Left ventricle myocardium inferior (tissue), 1 donor: ENCODE measurements at regions not wholly inside any gene's neighbourhood (a gene's known extent, or its start where the extent isn't known, plus 50 kb on each side); places are given as distances from the start of the nearest gene placed in this dataset.
A peak's percentile ranks its signal among the peaks of the same experiment; 100 is the strongest.

Experiments used
- DNase-seq: peaks from one replicate; pipeline ENCODE4 v3.0.0-alpha.2; 2020
- H3K27ac ChIP-seq: fragments of 200-600 bp; replicated peaks from 2 replicates; pipeline ENCODE4 v1.8.0; 2021
- H3K27me3 ChIP-seq: fragments of 200-600 bp; 2 replicates; pipeline ENCODE4 v1.8.0; 2021; ENCODE audit warnings: low read depth
- H3K36me3 ChIP-seq: fragments of 200-600 bp; 2 replicates; pipeline ENCODE4 v1.8.0; 2021
- H3K4me1 ChIP-seq: fragments of 200-600 bp; 2 replicates; pipeline ENCODE4 v1.8.0; 2021
- H3K4me3 ChIP-seq: fragments of 200-600 bp; 2 replicates; pipeline ENCODE4 v1.8.0; 2021; ENCODE audit warnings: mild to moderate bottlenecking, moderate library complexity
- H3K9me3 ChIP-seq: fragments of 200-600 bp; replicated peaks from 2 replicates; pipeline ENCODE4 v1.8.0; 2021
- intact Hi-C: fragments of 100-400 bp; cut with micrococcal nuclease; formaldehyde crosslinking; loops from one replicate; pipeline ENCODE4 v1.11.0; 2022
- TF ChIP-seq, protein P1 (sequence below): fragments of 200-600 bp; IDR thresholded peaks from 2 replicates; pipeline ENCODE4 v1.8.0; 2021; ENCODE audit warnings: antibody characterized with exemption, mild to moderate bottlenecking, borderline replicate concordance
- donor health status: DM: no; HTN: yes; CAD: no; lungs with severe emphysema.

GRCh38 chr2:56001947-56002346, 78.4 kb upstream of the EFEMP1 start:
- Histone ChIP-seq H3K36me3 (no peaks in the 10 kb centered on the region), H3K9me3 (no peaks in the 10 kb centered on the region), H3K27me3 (peaks cover 4% of the 10 kb centered on the region), H3K4me1 (no peaks in the 10 kb centered on the region), H3K27ac (no peak overlapping the region), H3K4me3 (no peak overlapping the region)
- intact Hi-C loops, result no loop called here
- TF ChIP-seq, protein P1, sequence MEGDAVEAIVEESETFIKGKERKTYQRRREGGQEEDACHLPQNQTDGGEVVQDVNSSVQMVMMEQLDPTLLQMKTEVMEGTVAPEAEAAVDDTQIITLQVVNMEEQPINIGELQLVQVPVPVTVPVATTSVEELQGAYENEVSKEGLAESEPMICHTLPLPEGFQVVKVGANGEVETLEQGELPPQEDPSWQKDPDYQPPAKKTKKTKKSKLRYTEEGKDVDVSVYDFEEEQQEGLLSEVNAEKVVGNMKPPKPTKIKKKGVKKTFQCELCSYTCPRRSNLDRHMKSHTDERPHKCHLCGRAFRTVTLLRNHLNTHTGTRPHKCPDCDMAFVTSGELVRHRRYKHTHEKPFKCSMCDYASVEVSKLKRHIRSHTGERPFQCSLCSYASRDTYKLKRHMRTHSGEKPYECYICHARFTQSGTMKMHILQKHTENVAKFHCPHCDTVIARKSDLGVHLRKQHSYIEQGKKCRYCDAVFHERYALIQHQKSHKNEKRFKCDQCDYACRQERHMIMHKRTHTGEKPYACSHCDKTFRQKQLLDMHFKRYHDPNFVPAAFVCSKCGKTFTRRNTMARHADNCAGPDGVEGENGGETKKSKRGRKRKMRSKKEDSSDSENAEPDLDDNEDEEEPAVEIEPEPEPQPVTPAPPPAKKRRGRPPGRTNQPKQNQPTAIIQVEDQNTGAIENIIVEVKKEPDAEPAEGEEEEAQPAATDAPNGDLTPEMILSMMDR, result no peak
- DNase-seq, result no peak

DNA sequence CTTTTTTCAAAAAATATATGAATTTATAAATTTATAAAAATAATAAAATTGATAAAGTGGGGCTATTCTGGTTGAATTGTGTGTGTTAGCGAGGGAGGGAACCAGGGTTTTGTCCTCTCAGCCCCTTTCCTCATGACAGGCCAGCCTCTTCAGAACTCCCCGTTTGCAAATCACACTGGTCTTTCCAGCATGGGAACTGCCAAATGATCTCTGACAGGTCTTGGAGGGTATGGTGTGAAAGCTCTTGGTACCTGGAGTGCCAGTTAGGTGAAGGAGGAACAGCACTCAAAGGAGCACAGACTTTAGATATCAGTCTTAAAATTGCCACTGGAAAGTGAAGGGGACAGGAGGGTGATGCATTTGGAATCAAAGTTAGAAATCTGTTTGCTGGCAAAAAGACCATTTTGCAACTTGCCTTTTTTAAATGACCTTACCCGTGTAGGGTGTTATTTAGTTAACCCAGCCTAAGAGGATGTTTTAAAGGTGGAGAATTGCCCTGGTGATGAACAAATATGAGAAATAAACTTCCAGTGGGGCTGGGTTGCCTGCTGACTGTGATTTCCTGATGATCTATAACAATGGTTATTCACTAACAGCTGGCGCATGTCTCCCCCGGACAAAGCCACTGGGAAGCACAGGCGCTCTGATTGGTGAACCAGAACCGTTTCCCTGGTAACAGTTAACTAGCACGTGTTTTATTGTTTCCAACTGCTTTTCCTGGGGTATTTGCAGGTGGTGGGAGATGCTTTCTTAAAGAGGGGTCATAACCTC, 85.3 kb upstream of the EFEMP1 start:
- TF ChIP-seq, protein P1, result no peak
- Histone ChIP-seq H3K27me3 (no peaks in the 10 kb centered on the region), H3K4me1 (peaks cover 12% of the 10 kb centered on the region), H3K27ac (no peak overlapping the region), H3K36me3 (no peaks in the 10 kb centered on the region), H3K4me3 (no peak overlapping the region), H3K9me3 (no peaks in the 10 kb centered on the region)
- peak; percentile 33 for DNase-seq
- intact Hi-C loops, result no loop called here

DNA sequence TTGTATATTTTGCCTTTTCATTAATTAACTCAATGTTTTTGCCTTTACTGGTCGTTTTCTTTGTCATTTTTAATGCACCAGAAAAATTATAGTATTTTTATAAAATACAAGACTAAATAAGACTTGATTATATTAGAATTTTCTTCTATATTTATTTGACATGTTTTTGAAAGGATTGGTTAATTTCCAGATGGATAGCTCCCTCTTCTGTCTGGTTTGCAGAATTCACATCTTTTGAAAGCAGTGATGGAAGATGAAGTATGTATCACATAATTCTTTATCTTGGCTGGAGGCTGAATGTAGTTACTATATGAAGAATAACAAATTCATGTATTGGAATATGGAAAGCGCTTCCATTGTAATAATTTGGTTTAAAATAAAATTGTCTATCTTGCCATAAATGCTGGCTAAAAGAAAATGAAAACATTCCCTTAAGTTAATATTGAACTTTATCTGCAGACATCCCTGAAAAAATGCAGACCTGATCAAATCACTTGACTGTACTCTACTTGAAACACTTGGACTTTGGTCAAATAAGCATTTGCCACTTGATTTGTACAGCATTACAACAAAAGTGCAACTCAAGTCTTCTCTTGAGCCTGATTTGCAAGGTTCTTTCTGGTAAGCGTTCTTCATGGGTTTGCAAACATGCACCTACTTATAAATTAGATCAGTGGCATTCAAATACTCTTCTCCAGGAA, 86.3 kb upstream of the EFEMP1 start:
- Histone ChIP-seq H3K36me3 (no peaks in the 10 kb centered on the region), H3K4me1 (peaks cover 12% of the 10 kb centered on the region), H3K27me3 (no peaks in the 10 kb centered on the region), H3K4me3 (no peak overlapping the region), H3K9me3 (no peaks in the 10 kb centered on the region), H3K27ac (no peak overlapping the region)
- DNase-seq, result no peak
- intact Hi-C loops, result loop anchor here (10.0 kb wide), 1 partner anchor 295 kb away; no protein-coding TSS in a partner anchor
- TF ChIP-seq, protein P1, result peak; percentile 66

GRCh38 chr2:56011624-56012023, 88.0 kb upstream of the EFEMP1 start:
- TF ChIP-seq, protein P1, result no peak
- intact Hi-C loops, result loop anchor here (10.0 kb wide), 1 partner anchor 297 kb away; no protein-coding TSS in a partner anchor
- H3K27me3 ChIP-seq, result no peaks in the 10 kb centered on the region

GRCh38 chr2:56012221-56012765, 88.7 kb upstream of the EFEMP1 start:
- no peak for DNase-seq
- Histone ChIP-seq H3K27me3 (no peaks in the 10 kb centered on the region), H3K9me3 (no peaks in the 10 kb centered on the region), H3K27ac (no peak overlapping the region), H3K4me1 (peaks cover 12% of the 10 kb centered on the region), H3K36me3 (no peaks in the 10 kb centered on the region), H3K4me3 (no peak overlapping the region)
- intact Hi-C loops, result loop anchor here (10.0 kb wide), 1 partner anchor 297 kb away; no protein-coding TSS in a partner anchor
- TF ChIP-seq, protein P1, result no peak

More at GRCh38 chr2:56011624-56012023, 88.0 kb upstream of the EFEMP1 start:
- Histone ChIP-seq H3K4me3 (no peak overlapping the region), H3K9me3 (no peaks in the 10 kb centered on the region), H3K27ac (no peak overlapping the region), H3K36me3 (no peaks in the 10 kb centered on the region), H3K4me1 (peaks cover 12% of the 10 kb centered on the region)
- DNase-seq, result no peak
